ENCODE measurements at regions not wholly inside any gene's neighbourhood (a gene's known extent, or its start where the extent isn't known, plus 50 kb on each side); places are given as distances from the start of the nearest gene placed in this dataset.
"Not testable (repeated sequence)": the region's sequence is repeated elsewhere in the genome, so short reads cannot be mapped to it uniquely, and the experiment has no call there.

GRCh38 chr3:139196146-139196545 lies 147.7 kb upstream of the MRPS22 start:
- TF ChIP-seq CTCF (conservative IDR thresholded peaks at IDR 0.05); EZH2 (IDR thresholded peaks at IDR 0.05; ENCODE audit: low read depth): not testable (repeated sequence)

All from PC-9 (cell line).